NT2/D1 (cell line): ENCODE measurements at regions not wholly inside any gene's neighbourhood (a gene's known extent, or its start where the extent isn't known, plus 50 kb on each side); places are given as distances from the start of the nearest gene placed in this dataset.

Source experiments
- DNase-seq: peaks from one replicate; pipeline ENCODE4 v3.0.0-alpha.2; 2011; ENCODE audit warnings: low read depth, low spot score
- H3K27me3 ChIP-seq: 2 replicates; pipeline ENCODE4 v1.6.0; 2011; ENCODE audit warnings: mild to moderate bottlenecking; ENCODE audit not compliant: insufficient read length, insufficient read depth
- H3K36me3 ChIP-seq: 2 replicates; pipeline ENCODE4 v1.6.1; 2011; ENCODE audit warnings: mild to moderate bottlenecking, low read length, mixed read lengths; ENCODE audit not compliant: insufficient read depth, insufficient read length
- H3K4me1 ChIP-seq: 2 replicates; pipeline ENCODE4 v1.5.1; 2011; ENCODE audit not compliant: insufficient read depth, insufficient read length
- H3K4me3 ChIP-seq: 2 replicates; pipeline ENCODE4 v1.5.1; 2011; ENCODE audit warnings: low read depth; ENCODE audit not compliant: insufficient read length
- H3K9ac ChIP-seq: 2 replicates; pipeline ENCODE4 v1.6.0; 2011; ENCODE audit warnings: low read depth; ENCODE audit not compliant: insufficient read length
- H3K9me3 ChIP-seq: 2 replicates; pipeline ENCODE4 v1.5.1; 2011; ENCODE audit warnings: mild to moderate bottlenecking, low read length; ENCODE audit not compliant: insufficient read depth
- SUZ12 ChIP-seq: IDR thresholded peaks from 2 replicates; pipeline ENCODE4 v1.6.1; 2011; ENCODE audit not compliant: insufficient read length, insufficient read depth; ENCODE audit errors: extremely low read depth
- YY1 ChIP-seq: IDR thresholded peaks from 2 replicates; pipeline ENCODE4 v1.6.1; 2011; ENCODE audit not compliant: insufficient read length, insufficient read depth
- ZNF274 ChIP-seq: IDR thresholded peaks from 2 replicates; pipeline ENCODE4 v1.6.1; 2011; ENCODE audit warnings: mild to moderate bottlenecking, low read depth, low read length

DNA sequence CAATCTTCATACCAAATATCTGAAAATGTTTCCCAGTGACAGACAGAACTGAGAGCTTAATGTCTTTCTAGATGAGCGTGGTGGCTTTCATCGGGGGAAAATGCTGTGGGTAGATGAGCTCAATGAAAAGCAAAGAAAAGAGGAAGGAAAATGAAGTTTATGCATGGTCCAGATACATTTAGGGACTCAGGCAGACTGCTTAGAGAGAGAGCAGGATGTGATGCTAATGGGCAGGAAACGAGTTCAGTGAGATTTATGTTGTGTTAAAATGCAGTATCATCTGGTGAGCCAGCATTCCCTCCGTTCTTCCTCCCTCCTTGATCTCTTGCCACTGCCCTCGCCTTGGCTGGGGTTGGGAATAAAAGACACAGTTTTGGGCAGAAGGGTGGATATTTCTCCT, 229.2 kb downstream of the GBA3 start:
- Histone ChIP-seq H3K27me3 (no peaks in the 10 kb centered on the region), H3K9ac (no peak overlapping the region), H3K9me3 (no peaks in the 10 kb centered on the region; the same call in 1 of the 2 replicates), H3K4me1 (no peaks in the 10 kb centered on the region), H3K36me3 (no peaks in the 10 kb centered on the region), H3K4me3 (no peak overlapping the region)
- no peak for DNase-seq
- TF ChIP-seq YY1 (no peak), SUZ12 (no peak), ZNF274 (no peak)

GRCh38 chr4:22911285-22911684, 218.5 kb downstream of the GBA3 start:
- no peaks in the 10 kb centered on the region for H3K36me3 ChIP-seq
- H3K4me3 ChIP-seq, result no peak overlapping the region
- DNase-seq, result no peak
- H3K9ac ChIP-seq, result no peak overlapping the region
- H3K4me1 ChIP-seq, result no peaks in the 10 kb centered on the region
- TF ChIP-seq SUZ12 (no peak), ZNF274 (no peak)
- no peaks in the 10 kb centered on the region for H3K27me3 ChIP-seq
- H3K9me3 ChIP-seq, result no peaks in the 10 kb centered on the region

DNA sequence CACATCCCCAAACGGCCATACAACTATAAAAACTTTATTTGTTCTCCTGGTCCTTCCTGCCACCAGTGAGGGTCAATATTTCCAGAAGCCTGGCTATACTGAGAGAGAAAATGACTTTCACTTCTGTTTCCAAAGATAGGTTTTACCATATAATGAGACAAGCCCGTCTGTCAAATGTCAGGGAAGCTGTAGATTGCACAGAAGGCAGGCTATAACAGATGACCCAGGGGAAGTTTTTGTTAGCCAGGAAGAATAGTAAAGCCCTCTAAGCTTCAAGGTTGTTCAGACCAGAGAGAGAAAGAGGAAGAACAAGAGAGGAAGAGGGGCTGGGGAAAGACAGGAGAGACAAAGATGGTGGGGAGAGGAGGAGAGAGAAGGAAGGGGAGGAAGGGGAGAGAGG, 217.5 kb downstream of the GBA3 start:
- DNase-seq, result no peak
- H3K9ac ChIP-seq, result no peak overlapping the region
- no peaks in the 10 kb centered on the region for H3K36me3 ChIP-seq
- no peak for TF ChIP-seq SUZ12
- TF ChIP-seq ZNF274, result no peak
- TF ChIP-seq YY1, result no peak
- H3K4me1 ChIP-seq, result no peaks in the 10 kb centered on the region
- H3K27me3 ChIP-seq, result no peaks in the 10 kb centered on the region
- no peak overlapping the region for H3K4me3 ChIP-seq
- no peaks in the 10 kb centered on the region for H3K9me3 ChIP-seq

DNA sequence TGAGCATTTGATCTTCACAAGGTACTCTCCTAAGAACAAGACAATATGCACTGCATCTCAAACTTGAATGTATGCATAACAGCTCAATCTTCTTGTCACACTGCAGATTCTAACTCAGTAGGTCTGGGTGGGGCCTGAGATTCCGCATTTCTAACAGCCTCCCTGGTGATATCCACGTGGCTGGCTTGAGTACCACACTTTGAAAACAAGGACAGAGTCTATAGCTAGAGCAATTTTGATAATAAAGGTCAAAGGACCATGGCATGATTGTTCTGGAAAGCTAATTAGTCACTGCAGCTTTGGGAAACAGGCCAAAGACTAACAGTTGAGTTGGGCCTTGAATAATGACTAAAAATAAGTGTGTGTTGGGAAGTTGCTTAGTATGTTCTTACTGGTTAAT, 213.3 kb downstream of the GBA3 start:
- no peak overlapping the region for H3K4me3 ChIP-seq

GRCh38 chr4:22903913-22904312, 211.2 kb downstream of the GBA3 start:
- Histone ChIP-seq H3K4me3 (no peak overlapping the region), H3K9me3 (no peaks in the 10 kb centered on the region), H3K36me3 (no peaks in the 10 kb centered on the region), H3K27me3 (no peaks in the 10 kb centered on the region), H3K4me1 (no peaks in the 10 kb centered on the region), H3K9ac (no peak overlapping the region)
- TF ChIP-seq SUZ12, result no peak
- no peak for DNase-seq

More for the DNA sequence above, 213.3 kb downstream of the GBA3 start:
- Histone ChIP-seq H3K9ac (no peak overlapping the region), H3K27me3 (no peaks in the 10 kb centered on the region), H3K9me3 (no peaks in the 10 kb centered on the region), H3K36me3 (no peaks in the 10 kb centered on the region), H3K4me1 (no peaks in the 10 kb centered on the region)
- no peak for DNase-seq
- TF ChIP-seq SUZ12, result no peak
- no peak for TF ChIP-seq ZNF274
- TF ChIP-seq YY1, result no peak

GRCh38 chr4:22901631-22902030, 208.9 kb downstream of the GBA3 start:
- Histone ChIP-seq H3K9me3 (no peaks in the 10 kb centered on the region), H3K4me3 (no peak overlapping the region), H3K4me1 (no peaks in the 10 kb centered on the region), H3K27me3 (no peaks in the 10 kb centered on the region), H3K9ac (no peak overlapping the region), H3K36me3 (no peaks in the 10 kb centered on the region)
- TF ChIP-seq YY1 (no peak), ZNF274 (no peak), SUZ12 (no peak)
- DNase-seq, result no peak

DNA sequence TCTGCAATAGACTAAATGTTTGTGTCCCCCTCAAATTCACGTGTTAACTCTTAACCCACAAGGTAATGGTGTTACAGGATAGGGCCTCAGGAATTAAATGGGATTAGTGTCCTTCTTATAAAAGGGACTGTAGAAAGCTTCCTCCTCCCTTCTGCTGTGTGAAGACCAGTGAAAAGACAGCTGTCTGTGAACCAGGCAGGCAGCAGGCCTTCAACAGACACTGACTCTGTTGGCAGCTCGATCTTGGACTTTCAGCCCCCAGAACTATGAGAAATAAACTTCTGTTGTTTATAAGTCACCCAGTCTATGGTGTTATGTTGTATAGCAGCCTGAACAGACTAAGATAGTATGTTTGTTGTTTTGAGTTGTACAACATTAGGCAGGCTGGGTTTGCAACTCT, 208.1 kb downstream of the GBA3 start:
- no peak for DNase-seq
- H3K27me3 ChIP-seq, result no peaks in the 10 kb centered on the region
- H3K9me3 ChIP-seq, result no peaks in the 10 kb centered on the region
- H3K36me3 ChIP-seq, result no peaks in the 10 kb centered on the region
- H3K4me3 ChIP-seq, result no peak overlapping the region
- no peak overlapping the region for H3K9ac ChIP-seq
- H3K4me1 ChIP-seq, result no peaks in the 10 kb centered on the region
- TF ChIP-seq SUZ12 (no peak), ZNF274 (no peak), YY1 (no peak)
